ENCODE measurements at regions not wholly inside any gene's neighbourhood (a gene's known extent, or its start where the extent isn't known, plus 50 kb on each side); places are given as distances from the start of the nearest gene placed in this dataset.

DNA sequence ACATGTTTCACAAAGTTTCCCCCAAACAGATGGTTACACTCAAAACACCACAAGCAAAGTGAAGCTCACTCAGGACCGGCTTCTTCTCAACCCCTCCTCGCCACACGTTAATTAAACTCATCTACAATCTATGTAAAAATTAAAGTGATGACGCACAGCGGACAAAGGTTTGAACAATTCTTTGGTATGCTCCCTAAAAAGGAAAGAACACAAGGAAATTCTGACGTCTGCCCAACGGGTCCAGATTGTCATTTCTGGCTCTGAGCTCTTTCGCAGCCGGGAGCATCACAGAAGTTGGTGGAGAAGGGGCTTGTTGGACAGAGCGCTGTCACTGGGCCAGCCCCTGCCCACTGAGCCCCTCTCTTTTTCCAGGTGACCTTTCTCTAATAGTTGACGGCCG, 173.7 kb upstream of the CHRNA7 start:
- no peak for DNase-seq (ENCODE audit: extremely low spot score, unreplicated experiment)

DNA sequence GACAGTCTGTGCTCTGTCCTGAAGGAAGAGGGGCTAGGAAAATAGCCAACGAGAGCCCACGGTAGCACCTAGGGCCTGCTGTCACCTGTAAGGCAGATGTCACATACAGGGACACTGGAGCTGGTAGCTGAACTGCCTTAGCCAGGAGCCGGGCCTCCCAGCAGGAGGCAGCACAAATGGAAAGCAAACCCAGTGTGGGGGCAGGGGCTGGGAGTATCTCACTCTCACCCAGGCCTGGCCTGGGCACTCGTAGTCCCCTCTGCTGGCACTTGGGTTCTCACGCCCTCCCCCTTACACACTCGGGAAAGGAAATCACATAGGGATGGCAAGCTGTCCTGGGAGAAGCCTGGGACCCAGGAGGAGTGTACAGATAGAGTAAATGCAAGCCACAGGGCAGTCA, 173.1 kb upstream of the CHRNA7 start:
- TF ChIP-seq, protein P1, sequence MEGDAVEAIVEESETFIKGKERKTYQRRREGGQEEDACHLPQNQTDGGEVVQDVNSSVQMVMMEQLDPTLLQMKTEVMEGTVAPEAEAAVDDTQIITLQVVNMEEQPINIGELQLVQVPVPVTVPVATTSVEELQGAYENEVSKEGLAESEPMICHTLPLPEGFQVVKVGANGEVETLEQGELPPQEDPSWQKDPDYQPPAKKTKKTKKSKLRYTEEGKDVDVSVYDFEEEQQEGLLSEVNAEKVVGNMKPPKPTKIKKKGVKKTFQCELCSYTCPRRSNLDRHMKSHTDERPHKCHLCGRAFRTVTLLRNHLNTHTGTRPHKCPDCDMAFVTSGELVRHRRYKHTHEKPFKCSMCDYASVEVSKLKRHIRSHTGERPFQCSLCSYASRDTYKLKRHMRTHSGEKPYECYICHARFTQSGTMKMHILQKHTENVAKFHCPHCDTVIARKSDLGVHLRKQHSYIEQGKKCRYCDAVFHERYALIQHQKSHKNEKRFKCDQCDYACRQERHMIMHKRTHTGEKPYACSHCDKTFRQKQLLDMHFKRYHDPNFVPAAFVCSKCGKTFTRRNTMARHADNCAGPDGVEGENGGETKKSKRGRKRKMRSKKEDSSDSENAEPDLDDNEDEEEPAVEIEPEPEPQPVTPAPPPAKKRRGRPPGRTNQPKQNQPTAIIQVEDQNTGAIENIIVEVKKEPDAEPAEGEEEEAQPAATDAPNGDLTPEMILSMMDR (conservative IDR thresholded peaks at IDR 0.05) = no peak

More for the DNA sequence above, 173.7 kb upstream of the CHRNA7 start:
- Mint-ChIP-seq H3K4me1 (ENCODE audit: unreplicated experiment) (no peaks in the 10 kb centered on the region), H3K27me3 (no peaks in the 10 kb centered on the region), H3K4me3 (no peak overlapping the region), H3K9me3 (no peaks in the 10 kb centered on the region), H3K36me3 (no peaks in the 10 kb centered on the region), H3K27ac (no peak overlapping the region)
- TF ChIP-seq, protein P1 (conservative IDR thresholded peaks at IDR 0.05) = no peak

DNA sequence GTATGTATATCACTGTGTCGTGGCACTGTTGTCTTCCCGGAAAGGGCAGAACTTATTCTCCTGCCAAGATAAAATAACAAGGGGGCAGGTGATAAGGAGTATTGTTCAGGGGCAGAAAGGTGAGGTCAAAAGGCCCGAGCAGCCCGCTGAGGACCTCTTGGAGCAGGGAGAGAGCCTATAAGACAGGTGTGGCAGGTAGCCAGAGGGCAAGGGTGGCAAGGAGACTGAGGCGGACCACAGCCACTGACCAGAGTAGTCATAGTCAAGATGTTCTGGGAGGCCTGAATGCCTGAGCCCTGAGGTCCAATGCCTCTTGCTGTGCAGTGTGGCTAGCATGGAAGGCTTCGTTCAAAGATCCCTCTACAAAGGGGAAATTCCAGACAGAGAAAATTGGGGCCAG, 172.3 kb upstream of the CHRNA7 start:
- no peaks in the 10 kb centered on the region for H3K9me3 Mint-ChIP-seq
- H3K36me3 Mint-ChIP-seq = no peaks in the 10 kb centered on the region
- TF ChIP-seq, protein P1 (conservative IDR thresholded peaks at IDR 0.05) = no peak
- no peaks in the 10 kb centered on the region for H3K4me1 Mint-ChIP-seq (ENCODE audit: unreplicated experiment)
- DNase-seq (ENCODE audit: extremely low spot score, unreplicated experiment) = no peak
- H3K4me3 Mint-ChIP-seq = no peak overlapping the region
- no peaks in the 10 kb centered on the region for H3K27me3 Mint-ChIP-seq
- no peak overlapping the region for H3K27ac Mint-ChIP-seq

More for the DNA sequence above, 173.1 kb upstream of the CHRNA7 start:
- H3K9me3 Mint-ChIP-seq = no peaks in the 10 kb centered on the region
- no peak overlapping the region for H3K27ac Mint-ChIP-seq
- no peak for DNase-seq (ENCODE audit: extremely low spot score, unreplicated experiment)
- H3K27me3 Mint-ChIP-seq = no peaks in the 10 kb centered on the region
- H3K4me3 Mint-ChIP-seq = no peak overlapping the region
- no peaks in the 10 kb centered on the region for H3K4me1 Mint-ChIP-seq (ENCODE audit: unreplicated experiment)
- H3K36me3 Mint-ChIP-seq = no peaks in the 10 kb centered on the region

DNA sequence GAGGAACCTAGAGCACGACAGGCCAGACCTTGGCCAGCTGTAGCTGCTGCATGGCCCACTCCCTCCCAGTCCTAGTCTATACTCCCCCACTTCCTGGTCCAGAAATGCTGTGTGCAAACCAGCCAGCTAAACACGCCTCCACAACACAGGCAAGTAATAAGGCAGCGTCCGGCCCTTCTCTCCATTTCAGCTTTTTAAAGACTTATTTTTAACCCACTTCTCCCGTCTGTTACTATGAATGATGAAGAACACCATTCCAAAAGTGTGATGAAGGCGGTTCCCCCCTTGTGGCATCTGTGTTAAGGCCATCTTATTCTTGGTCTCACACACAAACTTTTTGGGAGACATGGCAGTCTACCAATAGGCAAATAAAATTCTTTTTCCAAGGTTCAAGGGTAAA, 164.1 kb upstream of the CHRNA7 start:
- no peaks in the 10 kb centered on the region for H3K36me3 Mint-ChIP-seq
- H3K4me3 Mint-ChIP-seq = no peak overlapping the region
- peaks cover 14% of the 10 kb centered on the region for H3K4me1 Mint-ChIP-seq (ENCODE audit: unreplicated experiment)
- peaks cover 22% of the 10 kb centered on the region for H3K27me3 Mint-ChIP-seq
- TF ChIP-seq, protein P1 (conservative IDR thresholded peaks at IDR 0.05) = no peak
- H3K27ac Mint-ChIP-seq = no peak overlapping the region
- no peak for DNase-seq (ENCODE audit: extremely low spot score, unreplicated experiment)
- H3K9me3 Mint-ChIP-seq = no peaks in the 10 kb centered on the region

DNA sequence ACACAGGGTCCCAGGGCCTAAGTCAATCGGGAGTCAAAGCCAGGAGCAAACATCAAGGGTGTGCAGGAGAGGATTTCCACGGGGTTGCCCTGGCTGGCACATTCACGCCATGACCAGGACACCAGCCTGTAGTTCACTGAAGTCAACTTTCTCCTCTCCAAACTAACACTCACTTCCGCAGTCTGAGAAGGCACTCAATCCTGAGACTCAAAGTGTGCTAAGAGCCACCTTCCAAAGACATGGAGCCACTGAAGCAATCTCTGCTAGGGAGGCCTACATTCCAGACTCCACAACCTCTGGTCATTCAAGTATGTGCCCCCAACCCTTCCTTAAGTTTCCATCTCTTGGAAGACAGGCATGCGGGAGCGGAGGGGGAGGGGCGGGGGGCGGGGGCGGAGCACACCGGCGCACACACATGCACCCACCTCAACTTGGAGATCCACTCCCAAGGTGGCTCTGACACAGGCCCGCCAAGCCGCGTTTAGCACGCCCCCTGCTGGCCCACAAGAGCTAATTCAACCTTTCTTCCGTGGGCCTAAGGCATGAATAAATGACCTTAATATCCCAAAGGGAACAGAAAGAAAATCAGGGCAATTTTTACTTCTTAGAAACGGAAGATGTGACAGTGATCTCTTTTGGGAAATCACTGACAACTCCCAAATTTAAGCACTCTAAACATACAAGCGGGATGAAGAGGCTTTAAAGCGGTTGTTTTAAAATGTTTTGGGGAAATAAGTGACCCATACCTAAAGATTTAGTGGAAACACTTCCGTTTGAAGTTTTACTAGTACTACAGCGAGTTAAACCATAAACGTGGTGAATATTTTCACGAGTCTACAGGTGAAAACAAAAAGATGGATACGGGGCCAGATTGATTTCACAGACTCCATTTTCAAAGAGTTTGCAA, 162.5 kb upstream of the CHRNA7 start:
- H3K27ac Mint-ChIP-seq = no peak overlapping the region
- TF ChIP-seq, protein P1 (conservative IDR thresholded peaks at IDR 0.05) = peak; percentile 92
- peak overlapping the region; percentile 82 for H3K4me3 Mint-ChIP-seq
- peaks cover 15% of the 10 kb centered on the region for H3K4me1 Mint-ChIP-seq (ENCODE audit: unreplicated experiment)
- no peaks in the 10 kb centered on the region for H3K36me3 Mint-ChIP-seq
- H3K27me3 Mint-ChIP-seq = peaks cover 28% of the 10 kb centered on the region
- H3K9me3 Mint-ChIP-seq = no peaks in the 10 kb centered on the region
- no peak for DNase-seq (ENCODE audit: extremely low spot score, unreplicated experiment)

All from type B pancreatic cell (in vitro differentiated cells).